H1 (cell line): ENCODE measurements at regions not wholly inside any gene's neighbourhood (a gene's known extent, or its start where the extent isn't known, plus 50 kb on each side); places are given as distances from the start of the nearest gene placed in this dataset.

Experiments
- BRCA1 ChIP-seq: IDR thresholded peaks from 2 replicates; pipeline ENCODE4 v1.6.1; 2012; ENCODE audit warnings: low read depth, low read length, improper control_type of control experiment
- CHD2 ChIP-seq: IDR thresholded peaks from 2 replicates; pipeline ENCODE4 v1.6.1; 2012; ENCODE audit warnings: low read length, improper control_type of control experiment
- GTF2F1 ChIP-seq: IDR thresholded peaks from 2 replicates; pipeline ENCODE4 v1.6.1; 2012; ENCODE audit warnings: low read depth, low read length, improper control_type of control experiment, borderline replicate concordance
- RAD21 ChIP-seq, 2 experiments: IDR thresholded peaks in 1 of 2; conservative IDR thresholded peaks in 1 of 2; 2 replicates each; pipeline ENCODE4 v1.6.1; 2011; ENCODE audit warnings: low read depth in 2 of 2, low read length in 2 of 2, improper control_type of control experiment in 1 of 2, inconsistent platforms in 1 of 2, mild to moderate bottlenecking in 1 of 2, moderate library complexity in 1 of 2
- RXRA ChIP-seq: IDR thresholded peaks from 2 replicates; pipeline ENCODE4 v1.6.1; 2011; ENCODE audit warnings: low read depth, mild to moderate bottlenecking, low read length, moderate library complexity; ENCODE audit not compliant: insufficient read depth
- SIRT6 ChIP-seq: IDR thresholded peaks from one replicate; pipeline ENCODE4 v1.7.1; 2012; ENCODE audit warnings: low read length, inconsistent platforms
- TF ChIP-seq, protein P1 (sequence below): fragments of 300-600 bp; sonication (generic); IDR thresholded peaks from 2 replicates; pipeline ENCODE4 v1.7.1; 2012; ENCODE audit warnings: low read length, moderate library complexity, mild to moderate bottlenecking, inconsistent platforms; ENCODE audit not compliant: insufficient replicate concordance
- TF ChIP-seq, protein P2 (sequence below): IDR thresholded peaks from 2 replicates; pipeline ENCODE4 v1.6.1; 2011; ENCODE audit warnings: low read depth, mild to moderate bottlenecking, low read length; ENCODE audit not compliant: insufficient read depth

DNA sequence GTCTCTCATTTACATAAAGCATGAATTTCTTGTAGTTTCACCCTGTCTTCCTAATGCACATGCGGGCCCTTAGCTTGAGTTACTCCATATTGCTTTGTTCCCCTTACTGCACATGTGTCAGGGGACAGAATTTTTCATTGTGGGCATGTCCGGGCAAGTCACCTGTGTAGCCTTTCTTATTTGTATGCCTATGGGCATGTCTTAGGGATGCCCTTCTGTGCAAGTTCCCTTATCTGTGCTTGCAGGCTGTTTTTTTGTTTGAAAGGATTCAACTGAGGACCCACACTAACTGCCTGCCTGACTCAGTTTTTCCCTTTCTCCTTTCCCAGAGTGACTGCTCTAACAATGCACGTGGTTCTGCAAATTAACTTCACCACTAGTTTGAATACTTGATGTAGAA, 161.7 kb downstream of the YTHDC2 start (continued):
- TF ChIP-seq, protein P1, sequence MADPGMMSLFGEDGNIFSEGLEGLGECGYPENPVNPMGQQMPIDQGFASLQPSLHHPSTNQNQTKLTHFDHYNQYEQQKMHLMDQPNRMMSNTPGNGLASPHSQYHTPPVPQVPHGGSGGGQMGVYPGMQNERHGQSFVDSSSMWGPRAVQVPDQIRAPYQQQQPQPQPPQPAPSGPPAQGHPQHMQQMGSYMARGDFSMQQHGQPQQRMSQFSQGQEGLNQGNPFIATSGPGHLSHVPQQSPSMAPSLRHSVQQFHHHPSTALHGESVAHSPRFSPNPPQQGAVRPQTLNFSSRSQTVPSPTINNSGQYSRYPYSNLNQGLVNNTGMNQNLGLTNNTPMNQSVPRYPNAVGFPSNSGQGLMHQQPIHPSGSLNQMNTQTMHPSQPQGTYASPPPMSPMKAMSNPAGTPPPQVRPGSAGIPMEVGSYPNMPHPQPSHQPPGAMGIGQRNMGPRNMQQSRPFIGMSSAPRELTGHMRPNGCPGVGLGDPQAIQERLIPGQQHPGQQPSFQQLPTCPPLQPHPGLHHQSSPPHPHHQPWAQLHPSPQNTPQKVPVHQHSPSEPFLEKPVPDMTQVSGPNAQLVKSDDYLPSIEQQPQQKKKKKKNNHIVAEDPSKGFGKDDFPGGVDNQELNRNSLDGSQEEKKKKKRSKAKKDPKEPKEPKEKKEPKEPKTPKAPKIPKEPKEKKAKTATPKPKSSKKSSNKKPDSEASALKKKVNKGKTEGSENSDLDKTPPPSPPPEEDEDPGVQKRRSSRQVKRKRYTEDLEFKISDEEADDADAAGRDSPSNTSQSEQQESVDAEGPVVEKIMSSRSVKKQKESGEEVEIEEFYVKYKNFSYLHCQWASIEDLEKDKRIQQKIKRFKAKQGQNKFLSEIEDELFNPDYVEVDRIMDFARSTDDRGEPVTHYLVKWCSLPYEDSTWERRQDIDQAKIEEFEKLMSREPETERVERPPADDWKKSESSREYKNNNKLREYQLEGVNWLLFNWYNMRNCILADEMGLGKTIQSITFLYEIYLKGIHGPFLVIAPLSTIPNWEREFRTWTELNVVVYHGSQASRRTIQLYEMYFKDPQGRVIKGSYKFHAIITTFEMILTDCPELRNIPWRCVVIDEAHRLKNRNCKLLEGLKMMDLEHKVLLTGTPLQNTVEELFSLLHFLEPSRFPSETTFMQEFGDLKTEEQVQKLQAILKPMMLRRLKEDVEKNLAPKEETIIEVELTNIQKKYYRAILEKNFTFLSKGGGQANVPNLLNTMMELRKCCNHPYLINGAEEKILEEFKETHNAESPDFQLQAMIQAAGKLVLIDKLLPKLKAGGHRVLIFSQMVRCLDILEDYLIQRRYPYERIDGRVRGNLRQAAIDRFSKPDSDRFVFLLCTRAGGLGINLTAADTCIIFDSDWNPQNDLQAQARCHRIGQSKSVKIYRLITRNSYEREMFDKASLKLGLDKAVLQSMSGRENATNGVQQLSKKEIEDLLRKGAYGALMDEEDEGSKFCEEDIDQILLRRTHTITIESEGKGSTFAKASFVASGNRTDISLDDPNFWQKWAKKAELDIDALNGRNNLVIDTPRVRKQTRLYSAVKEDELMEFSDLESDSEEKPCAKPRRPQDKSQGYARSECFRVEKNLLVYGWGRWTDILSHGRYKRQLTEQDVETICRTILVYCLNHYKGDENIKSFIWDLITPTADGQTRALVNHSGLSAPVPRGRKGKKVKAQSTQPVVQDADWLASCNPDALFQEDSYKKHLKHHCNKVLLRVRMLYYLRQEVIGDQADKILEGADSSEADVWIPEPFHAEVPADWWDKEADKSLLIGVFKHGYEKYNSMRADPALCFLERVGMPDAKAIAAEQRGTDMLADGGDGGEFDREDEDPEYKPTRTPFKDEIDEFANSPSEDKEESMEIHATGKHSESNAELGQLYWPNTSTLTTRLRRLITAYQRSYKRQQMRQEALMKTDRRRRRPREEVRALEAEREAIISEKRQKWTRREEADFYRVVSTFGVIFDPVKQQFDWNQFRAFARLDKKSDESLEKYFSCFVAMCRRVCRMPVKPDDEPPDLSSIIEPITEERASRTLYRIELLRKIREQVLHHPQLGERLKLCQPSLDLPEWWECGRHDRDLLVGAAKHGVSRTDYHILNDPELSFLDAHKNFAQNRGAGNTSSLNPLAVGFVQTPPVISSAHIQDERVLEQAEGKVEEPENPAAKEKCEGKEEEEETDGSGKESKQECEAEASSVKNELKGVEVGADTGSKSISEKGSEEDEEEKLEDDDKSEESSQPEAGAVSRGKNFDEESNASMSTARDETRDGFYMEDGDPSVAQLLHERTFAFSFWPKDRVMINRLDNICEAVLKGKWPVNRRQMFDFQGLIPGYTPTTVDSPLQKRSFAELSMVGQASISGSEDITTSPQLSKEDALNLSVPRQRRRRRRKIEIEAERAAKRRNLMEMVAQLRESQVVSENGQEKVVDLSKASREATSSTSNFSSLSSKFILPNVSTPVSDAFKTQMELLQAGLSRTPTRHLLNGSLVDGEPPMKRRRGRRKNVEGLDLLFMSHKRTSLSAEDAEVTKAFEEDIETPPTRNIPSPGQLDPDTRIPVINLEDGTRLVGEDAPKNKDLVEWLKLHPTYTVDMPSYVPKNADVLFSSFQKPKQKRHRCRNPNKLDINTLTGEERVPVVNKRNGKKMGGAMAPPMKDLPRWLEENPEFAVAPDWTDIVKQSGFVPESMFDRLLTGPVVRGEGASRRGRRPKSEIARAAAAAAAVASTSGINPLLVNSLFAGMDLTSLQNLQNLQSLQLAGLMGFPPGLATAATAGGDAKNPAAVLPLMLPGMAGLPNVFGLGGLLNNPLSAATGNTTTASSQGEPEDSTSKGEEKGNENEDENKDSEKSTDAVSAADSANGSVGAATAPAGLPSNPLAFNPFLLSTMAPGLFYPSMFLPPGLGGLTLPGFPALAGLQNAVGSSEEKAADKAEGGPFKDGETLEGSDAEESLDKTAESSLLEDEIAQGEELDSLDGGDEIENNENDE, result no peak
- TF ChIP-seq GTF2F1, result no peak
- TF ChIP-seq RXRA, result no peak
- TF ChIP-seq, protein P2, sequence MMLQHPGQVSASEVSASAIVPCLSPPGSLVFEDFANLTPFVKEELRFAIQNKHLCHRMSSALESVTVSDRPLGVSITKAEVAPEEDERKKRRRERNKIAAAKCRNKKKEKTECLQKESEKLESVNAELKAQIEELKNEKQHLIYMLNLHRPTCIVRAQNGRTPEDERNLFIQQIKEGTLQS, result no peak
- no peak for TF ChIP-seq CHD2
- TF ChIP-seq SIRT6, result no peak
- TF ChIP-seq RAD21 (IDR thresholded peaks at IDR 0.05 in 1 of 2, conservative IDR thresholded peaks at IDR 0.05 in 1 of 2; ENCODE audit: low read depth in 2 of 2, low read length in 2 of 2), result no peak
- no peak for TF ChIP-seq BRCA1
